ENCODE measurements at regions not wholly inside any gene's neighbourhood (a gene's known extent, or its start where the extent isn't known, plus 50 kb on each side); places are given as distances from the start of the nearest gene placed in this dataset.
A peak's percentile ranks its signal among the peaks of the same experiment; 100 is the strongest.

DNA sequence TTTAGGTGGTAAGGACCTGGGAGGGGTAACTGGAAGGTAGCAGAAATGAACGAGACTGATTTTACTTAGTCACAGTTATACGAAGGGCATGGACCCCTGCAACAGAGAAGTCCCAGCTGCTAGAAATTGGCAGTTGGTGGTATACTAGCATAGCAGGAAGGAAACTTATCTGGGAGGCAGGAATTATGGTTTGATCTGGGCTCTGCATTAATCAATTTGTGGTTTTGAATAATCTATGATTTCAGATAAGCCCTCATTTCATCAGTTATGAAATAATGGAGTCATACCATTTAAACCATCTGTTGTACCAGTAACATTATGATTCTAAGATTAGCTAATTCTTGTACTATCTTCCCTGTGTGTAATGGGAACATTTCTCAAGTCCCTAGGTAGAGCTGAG lies 54.0 kb upstream of the TMEM229A start:
- intact Hi-C loops (cut with DNase I) = no loop called here
- Histone ChIP-seq H3K4me3 (no peak overlapping the region), H3K27me3 (no peaks in the 10 kb centered on the region), H3K4me1 (peaks cover 9 to 25% (median 21%) of the 10 kb centered on the region in 4 donors), H3K27ac (replicated peaks in 1 of 4) (no peak overlapping the region), H3K36me3 (no peaks in the 10 kb centered on the region), H3K9me3 (no peaks in the 10 kb centered on the region)
- WGBS = 65% methylated on average over 2 of the region's 2 CpGs
- no peak for DNase-seq (ENCODE audit: extremely low spot score)
- TF ChIP-seq CTCF (IDR thresholded peaks at IDR 0.05) (no peak), POLR2A (IDR thresholded peaks at IDR 0.05; ENCODE audit: low read depth) (no peak), POLR2AphosphoS5 (IDR thresholded peaks at IDR 0.05) (no peak), EP300 (IDR thresholded peaks at IDR 0.05) (no peak)

GRCh38 chr7:124085179-124085578 lies 52.3 kb upstream of the TMEM229A start:
- intact Hi-C loops (cut with DNase I) = no loop called here
- H3K27ac ChIP-seq (replicated peaks in 1 of 4) = no peak overlapping the region
- no peaks in the 10 kb centered on the region for H3K9me3 ChIP-seq
- H3K4me1 ChIP-seq = peaks cover 9 to 25% (median 21%) of the 10 kb centered on the region in 4 donors
- no peak overlapping the region for H3K4me3 ChIP-seq
- WGBS = 26% methylated on average over 4 of the region's 4 CpGs
- no peak for DNase-seq (ENCODE audit: extremely low spot score)
- no peak for TF ChIP-seq POLR2AphosphoS5 (IDR thresholded peaks at IDR 0.05)
- no peak for TF ChIP-seq CTCF (IDR thresholded peaks at IDR 0.05)
- TF ChIP-seq EP300 (IDR thresholded peaks at IDR 0.05) = no peak
- TF ChIP-seq POLR2A (IDR thresholded peaks at IDR 0.05; ENCODE audit: low read depth) = no peak
- H3K27me3 ChIP-seq = no peaks in the 10 kb centered on the region
- H3K36me3 ChIP-seq = no peaks in the 10 kb centered on the region

GRCh38 chr7:124084024-124084423 lies 51.2 kb upstream of the TMEM229A start:
- H3K36me3 ChIP-seq = no peaks in the 10 kb centered on the region
- no peak overlapping the region for H3K4me3 ChIP-seq
- no peak for DNase-seq (ENCODE audit: extremely low spot score)
- peak overlapping the region in 1 of 4 donors; percentile 22 for H3K27ac ChIP-seq (replicated peaks in 1 of 4)
- H3K27me3 ChIP-seq = no peaks in the 10 kb centered on the region
- 8% methylated on average over 3 of the region's 3 CpGs for WGBS
- H3K9me3 ChIP-seq = no peaks in the 10 kb centered on the region
- peaks cover 9 to 25% (median 21%) of the 10 kb centered on the region in 4 donors for H3K4me1 ChIP-seq
- intact Hi-C loops (cut with DNase I) = no loop called here
- TF ChIP-seq EP300 (IDR thresholded peaks at IDR 0.05) (no peak), POLR2AphosphoS5 (IDR thresholded peaks at IDR 0.05) (no peak), POLR2A (IDR thresholded peaks at IDR 0.05; ENCODE audit: low read depth) (no peak), CTCF (IDR thresholded peaks at IDR 0.05) (no peak)

Small RNA genes in the stretch of these regions (small RNA-seq; reads per million reads assigned to genes)
- gene RNU6-102P = 0 reads per million in 3 donors
